GM12873 (cell line): ENCODE measurements at regions not wholly inside any gene's neighbourhood (a gene's known extent, or its start where the extent isn't known, plus 50 kb on each side); places are given as distances from the start of the nearest gene placed in this dataset.

Experiments
- CTCF ChIP-seq: IDR thresholded peaks from 2 replicates; pipeline ENCODE4 v1.5.1; 2012; ENCODE audit warnings: low read depth, mild to moderate bottlenecking, moderate library complexity, low read length, control low read depth; ENCODE audit not compliant: insufficient read depth; ENCODE audit errors: missing control alignments

GRCh38 chr6:145153495-145153894 is 581.8 kb downstream of the EPM2A start:
- no peak for TF ChIP-seq CTCF

DNA sequence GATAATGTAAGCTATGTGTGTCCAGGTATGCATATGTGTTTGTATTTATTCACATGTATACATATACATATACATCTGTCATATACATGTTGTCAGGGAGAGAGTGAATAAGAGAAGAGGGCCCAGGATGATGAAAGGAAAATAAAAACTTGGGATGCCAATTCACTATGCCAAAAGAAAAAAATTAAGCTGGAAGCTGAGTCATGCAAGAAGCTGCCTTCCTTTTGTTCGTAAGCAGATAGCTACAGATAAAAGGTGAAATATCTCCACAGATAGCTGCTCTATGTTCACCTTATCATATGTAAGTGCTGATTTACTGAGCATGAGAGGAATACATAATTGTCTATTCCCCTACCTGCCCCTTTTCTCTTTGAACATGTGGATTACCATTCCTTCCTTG is 579.9 kb downstream of the EPM2A start:
- TF ChIP-seq CTCF = no peak

GRCh38 chr6:145155873-145156782 is 579.2 kb downstream of the EPM2A start:
- no peak for TF ChIP-seq CTCF

DNA sequence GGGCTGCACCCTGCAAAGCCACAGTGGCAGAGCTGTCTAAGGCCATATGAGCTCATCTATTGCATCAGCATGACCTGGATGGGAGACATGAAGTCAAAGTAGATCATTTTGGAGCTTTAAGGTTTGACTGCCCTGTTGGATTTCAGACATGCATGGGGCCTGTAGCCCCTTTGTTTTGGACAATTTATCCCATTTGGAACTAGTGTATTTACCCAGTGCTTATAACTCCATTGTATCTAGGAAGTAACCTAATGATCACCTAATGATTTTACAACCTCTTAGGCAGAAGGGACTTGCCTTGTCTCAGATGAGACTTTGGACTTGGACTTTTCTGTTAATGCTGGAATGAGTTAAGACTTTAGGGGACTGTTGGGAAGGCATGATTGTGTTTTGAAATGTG is 575.4 kb downstream of the EPM2A start:
- TF ChIP-seq CTCF = no peak

GRCh38 chr6:145161501-145161900 is 573.8 kb downstream of the EPM2A start:
- TF ChIP-seq CTCF = no peak

DNA sequence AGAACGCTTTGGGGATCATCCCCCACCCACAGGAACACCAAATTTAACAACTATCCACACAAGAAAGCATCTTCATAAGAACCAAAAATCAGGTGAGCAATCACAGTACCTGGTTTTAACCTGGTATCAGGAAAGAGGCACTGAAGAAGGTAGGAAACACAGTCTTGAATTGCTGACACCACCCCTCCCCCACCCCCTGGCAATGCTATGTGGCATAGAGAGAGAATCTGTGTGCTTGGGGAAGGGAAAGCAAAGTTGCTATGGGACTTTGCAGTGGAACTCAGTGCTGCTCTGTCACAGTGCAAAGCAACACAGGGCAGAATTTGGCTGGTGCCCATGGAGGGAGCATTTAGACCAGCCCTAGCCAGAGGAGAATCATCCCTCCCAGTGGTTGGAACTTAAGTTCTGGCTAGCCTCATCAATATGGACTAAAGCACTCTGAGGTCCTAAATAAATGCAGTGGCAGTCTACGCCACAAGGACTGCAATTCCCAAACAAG is 565.5 kb downstream of the EPM2A start:
- no peak for TF ChIP-seq CTCF

GRCh38 chr6:145175470-145175869 is 559.9 kb downstream of the EPM2A start:
- TF ChIP-seq CTCF = no peak
